CD14-positive monocyte (primary cell): ENCODE measurements at regions not wholly inside any gene's neighbourhood (a gene's known extent, or its start where the extent isn't known, plus 50 kb on each side); places are given as distances from the start of the nearest gene placed in this dataset.

Source experiments
- DNase-seq, 3 donors: peaks; one replicate each; pipeline ENCODE4 v3.0.0-alpha.2; 2011 to 2022
- H2AFZ ChIP-seq: 2 replicates; pipeline ENCODE4 v1.6.0; 2012; ENCODE audit warnings: mild to moderate bottlenecking, low read depth, low read length, inconsistent platforms; ENCODE audit not compliant: insufficient read depth, poor library complexity, severe bottlenecking
- H3K27ac ChIP-seq, 2 donors: 1 replicate in 1 of 2; 2 replicates in 1 of 2; pipeline ENCODE4 v1.5.1; 2012 to 2013; ENCODE audit warnings: low read length in 2 of 2, control low read depth in 1 of 2, inconsistent platforms in 1 of 2, low read depth in 1 of 2, mild to moderate bottlenecking in 1 of 2
- H3K27me3 ChIP-seq, 2 donors: one replicate each; pipeline versions ENCODE4 v1.6.0 to v1.6.1; 2011 to 2013; ENCODE audit warnings: low read length in 2 of 2; ENCODE audit not compliant: control insufficient read depth in 2 of 2, insufficient read depth in 2 of 2
- H3K36me3 ChIP-seq, 2 donors: replicated peaks in 1 of 2; 1 replicate in 1 of 2; 2 replicates in 1 of 2; pipeline versions ENCODE4 v1.5.1 to v1.6.1; 2012 to 2013; ENCODE audit warnings: low read length in 2 of 2, control low read depth in 1 of 2, inconsistent platforms in 1 of 2, mild to moderate bottlenecking in 1 of 2; ENCODE audit not compliant: insufficient read depth in 2 of 2, control insufficient read depth in 1 of 2
- H3K4me1 ChIP-seq, 2 donors: 1 replicate in 1 of 2; 2 replicates in 1 of 2; pipeline versions ENCODE4 v1.5.1 to v1.6.1; 2012 to 2013; ENCODE audit warnings: low read length in 2 of 2, control low read depth in 1 of 2, inconsistent platforms in 1 of 2, mild to moderate bottlenecking in 1 of 2, moderate library complexity in 1 of 2; ENCODE audit not compliant: insufficient read depth in 2 of 2, control insufficient read depth in 1 of 2
- H3K4me2 ChIP-seq: replicated peaks from 2 replicates; pipeline ENCODE3; 2012; ENCODE audit warnings: low read length, moderate library complexity, mild to moderate bottlenecking; ENCODE audit not compliant: poor library complexity, severe bottlenecking; ENCODE audit errors: extremely low read depth
- H3K4me3 ChIP-seq, 3 experiments: fragments of 200-600 bp in 1 of 3; sonication (generic) in 1 of 3; replicated peaks in 1 of 3; 1 replicate in 2 of 3; 2 replicates in 1 of 3; pipeline ENCODE4 v1.5.1; 2011 to 2013; ENCODE audit warnings: low read length in 3 of 3, mild to moderate bottlenecking in 3 of 3, control low read depth in 2 of 3, low read depth in 2 of 3, inconsistent platforms in 1 of 3, moderate library complexity in 1 of 3
- H3K79me2 ChIP-seq: 2 replicates; pipeline ENCODE4 v1.6.0; 2012; ENCODE audit warnings: mild to moderate bottlenecking, control low read depth, inconsistent platforms, low read length, moderate library complexity; ENCODE audit not compliant: insufficient read depth
- H3K9ac ChIP-seq: 2 replicates; pipeline ENCODE4 v1.6.0; 2017; ENCODE audit warnings: low read length, mild to moderate bottlenecking; ENCODE audit not compliant: insufficient read depth, poor library complexity, severe bottlenecking
- H3K9me3 ChIP-seq, 2 donors: replicated peaks in 1 of 2; 1 replicate in 1 of 2; 2 replicates in 1 of 2; pipeline versions ENCODE4 v1.5.1 to v1.6.1; 2012 to 2013; ENCODE audit warnings: low read length in 2 of 2, control low read depth in 1 of 2; ENCODE audit not compliant: control insufficient read depth in 1 of 2, insufficient read depth in 1 of 2
- H4K20me1 ChIP-seq: 2 replicates; pipeline ENCODE4 v1.6.0; 2012; ENCODE audit warnings: mild to moderate bottlenecking, low read length, control low read depth, moderate library complexity; ENCODE audit not compliant: insufficient read depth
- H3K27ac Mint-ChIP-seq, 7 donors: one replicate each; pipeline ENCODE4 v1.8.0; 2020; ENCODE audit warnings: mild to moderate bottlenecking in 7 of 7, mixed read lengths in 7 of 7, moderate library complexity in 6 of 7, inconsistent platforms in 2 of 7
- H3K27me3 Mint-ChIP-seq, 3 donors: one replicate each; pipeline ENCODE4 v1.8.0; 2021 to 2022; ENCODE audit warnings: low read depth in 3 of 3, mild to moderate bottlenecking in 3 of 3, mixed read lengths in 3 of 3, moderate library complexity in 3 of 3, inconsistent platforms in 1 of 3
- H3K36me3 Mint-ChIP-seq, 2 donors: one replicate each; pipeline ENCODE4 v1.8.0; 2020; ENCODE audit warnings: mixed read lengths in 2 of 2, inconsistent platforms in 1 of 2, mild to moderate bottlenecking in 1 of 2
- H3K4me1 Mint-ChIP-seq: one replicate; pipeline ENCODE4 v1.8.0; 2020; ENCODE audit warnings: mild to moderate bottlenecking, mixed read lengths
- H3K4me3 Mint-ChIP-seq, 2 donors: one replicate each; pipeline ENCODE4 v1.8.0; 2020; ENCODE audit warnings: mild to moderate bottlenecking in 2 of 2, mixed read lengths in 2 of 2, moderate library complexity in 1 of 2
- H3K9me3 Mint-ChIP-seq, 7 donors: one replicate each; pipeline ENCODE4 v1.8.0; 2020 to 2022; ENCODE audit warnings: mixed read lengths in 7 of 7, mild to moderate bottlenecking in 6 of 7, moderate library complexity in 6 of 7, inconsistent platforms in 2 of 7
- CTCF ChIP-seq: fragments of 200-600 bp; IDR thresholded peaks from one replicate; pipeline ENCODE4 v1.8.0; 2022; ENCODE audit warnings: antibody characterized with exemption, mild to moderate bottlenecking
- WGBS: methylation state at CpG from one replicate; pipeline ENCODE4 v1.1.5; 2013; ENCODE audit warnings: missing lambda C conversion rate; ENCODE audit not compliant: insufficient coverage; 5-methylcytosine and 5-hydroxymethylcytosine counted together
- intact Hi-C, 2 donors: fragments of 100-400 bp; cut with micrococcal nuclease; formaldehyde crosslinking; loops; one replicate each; pipeline versions ENCODE4 v1.15.0 to v1.15.1; 2023

- Mint-ChIP-seq H3K27ac (no peak overlapping the region), H3K4me3 (no peak overlapping the region), H3K4me1 (no peaks in the 10 kb centered on the region), H3K36me3 (no peaks in the 10 kb centered on the region), H3K27me3 (peaks cover 0 to 1% (median 0%) of the 10 kb centered on the region in 3 donors), H3K9me3 (peaks cover 0 to 7% (median 3%) of the 10 kb centered on the region in 7 donors)
- H3K4me1 ChIP-seq = no peaks in the 10 kb centered on the region
- no peak overlapping the region for H3K27ac ChIP-seq
- no peak for TF ChIP-seq CTCF
- no peaks in the 10 kb centered on the region for H4K20me1 ChIP-seq
- no peak overlapping the region for H3K9ac ChIP-seq
- WGBS = 100% methylated on average over 3 of the region's 3 CpGs
- no peak for DNase-seq
- H3K36me3 ChIP-seq = no peaks in the 10 kb centered on the region
- intact Hi-C loops = no loop called here
- no peaks in the 10 kb centered on the region for H3K27me3 ChIP-seq
- no peaks in the 10 kb centered on the region for H3K79me2 ChIP-seq
- H3K4me3 ChIP-seq = no peak overlapping the region
- H3K9me3 ChIP-seq = peaks cover 0 to 16% of the 10 kb centered on the region in 2 donors
- no peak overlapping the region for H2AFZ ChIP-seq
- no peak overlapping the region for H3K4me2 ChIP-seq
Observed at GRCh38 chr3:83393276-83393675, 1565.5 kb upstream of the CADM2 start.

GRCh38 chr3:83403927-83404326 lies 1554.9 kb upstream of the CADM2 start:
- H3K9me3 ChIP-seq = peaks cover 0 to 12% of the 10 kb centered on the region in 2 donors
- no peaks in the 10 kb centered on the region for H4K20me1 ChIP-seq
- H3K9ac ChIP-seq = no peak overlapping the region
- H3K36me3 ChIP-seq = no peaks in the 10 kb centered on the region
- no peak overlapping the region for H2AFZ ChIP-seq
- WGBS = 82% methylated on average over 8 of the region's 10 CpGs
- no peak overlapping the region for H3K4me3 ChIP-seq
- no peaks in the 10 kb centered on the region for H3K79me2 ChIP-seq
- no peaks in the 10 kb centered on the region for H3K36me3 Mint-ChIP-seq
- H3K4me1 Mint-ChIP-seq = no peaks in the 10 kb centered on the region
- no peaks in the 10 kb centered on the region for H3K4me1 ChIP-seq
- TF ChIP-seq CTCF = no peak
- no peak overlapping the region for H3K27ac Mint-ChIP-seq
- DNase-seq = no peak
- intact Hi-C loops = no loop called here
- no peak overlapping the region for H3K4me3 Mint-ChIP-seq
- no peaks in the 10 kb centered on the region for H3K27me3 ChIP-seq
- H3K9me3 Mint-ChIP-seq = peaks cover 0 to 10% (median 0%) of the 10 kb centered on the region in 7 donors
- H3K27me3 Mint-ChIP-seq = no peaks in the 10 kb centered on the region
- no peak overlapping the region for H3K27ac ChIP-seq
- no peak overlapping the region for H3K4me2 ChIP-seq
